ENCODE measurements at regions not wholly inside any gene's neighbourhood (a gene's known extent, or its start where the extent isn't known, plus 50 kb on each side); places are given as distances from the start of the nearest gene placed in this dataset.

- Histone ChIP-seq H3K27ac (ENCODE audit: low read depth in 1 of 2, low read length in 2 of 2) (no peak overlapping the region), H3K4me3 (ENCODE audit: low read length) (no peak overlapping the region), H3K36me3 (ENCODE audit: insufficient read depth, low read length) (no peaks in the 10 kb centered on the region), H3K27me3 (ENCODE audit: control insufficient read depth in 1 of 2, insufficient read depth in 2 of 2, low read length in 2 of 2) (no peaks in the 10 kb centered on the region), H3K4me1 (ENCODE audit: insufficient read depth, low read length) (no peaks in the 10 kb centered on the region), H3K9me3 (ENCODE audit: control insufficient read depth in 1 of 2, insufficient read depth in 1 of 2, low read length in 2 of 2) (peaks cover 0 to 5% of the 10 kb centered on the region in 2 experiments)
- Mint-ChIP-seq H3K27me3 (no peaks in the 10 kb centered on the region), H3K9me3 (peaks cover 6% of the 10 kb centered on the region), H3K4me1 (ENCODE audit: low read depth) (no peaks in the 10 kb centered on the region), H3K27ac (no peak overlapping the region), H3K4me3 (no peak overlapping the region), H3K36me3 (ENCODE audit: low read depth) (no peaks in the 10 kb centered on the region)
- CTCF ChIA-PET: no interaction called here
- TF ChIP-seq CTCF (IDR thresholded peaks at IDR 0.05): no peak
- DNase-seq (no peak), ATAC-seq (ENCODE audit: poor library complexity) (no peak)
- intact Hi-C loops (cut with DNase I, micrococcal nuclease): no loop called here
- POLR2A ChIA-PET: no interaction called here
These were observed 396.3 kb upstream of the POM121L12 start for GRCh38 chr7:52639126-52639525.

GRCh38 chr7:52635021-52635420, 400.4 kb upstream of the POM121L12 start:
- no peak overlapping the region for H3K4me3 ChIP-seq (ENCODE audit: low read length)
- no peak overlapping the region for H3K27ac ChIP-seq (ENCODE audit: low read depth in 1 of 2, low read length in 2 of 2)
- Mint-ChIP-seq H3K36me3 (ENCODE audit: low read depth) (no peaks in the 10 kb centered on the region), H3K4me1 (ENCODE audit: low read depth) (no peaks in the 10 kb centered on the region), H3K9me3 (peaks cover 2% of the 10 kb centered on the region), H3K27me3 (no peaks in the 10 kb centered on the region), H3K27ac (no peak overlapping the region), H3K4me3 (no peak overlapping the region)
- H3K36me3 ChIP-seq (ENCODE audit: insufficient read depth, low read length): no peaks in the 10 kb centered on the region
- H3K4me1 ChIP-seq (ENCODE audit: insufficient read depth, low read length): no peaks in the 10 kb centered on the region
- no peak for TF ChIP-seq CTCF (IDR thresholded peaks at IDR 0.05)
- CTCF ChIA-PET: no interaction called here
- POLR2A ChIA-PET: no interaction called here
- no peak for ATAC-seq (ENCODE audit: poor library complexity)
- peaks cover 0 to 3% of the 10 kb centered on the region in 2 experiments for H3K9me3 ChIP-seq (ENCODE audit: control insufficient read depth in 1 of 2, insufficient read depth in 1 of 2, low read length in 2 of 2)
- intact Hi-C loops (cut with DNase I, micrococcal nuclease): no loop called here
- H3K27me3 ChIP-seq (ENCODE audit: control insufficient read depth in 1 of 2, insufficient read depth in 2 of 2, low read length in 2 of 2): no peaks in the 10 kb centered on the region
- no peak for DNase-seq

- no peak for ATAC-seq (ENCODE audit: poor library complexity)
- H3K4me3 ChIP-seq (ENCODE audit: low read length): no peak overlapping the region
- H3K36me3 ChIP-seq (ENCODE audit: insufficient read depth, low read length): no peaks in the 10 kb centered on the region
- intact Hi-C loops (cut with DNase I, micrococcal nuclease): no loop called here
- H3K27me3 ChIP-seq (ENCODE audit: control insufficient read depth in 1 of 2, insufficient read depth in 2 of 2, low read length in 2 of 2): no peaks in the 10 kb centered on the region
- POLR2A ChIA-PET: interaction anchor here (0.6 kb wide), 1 partner anchor 1194 kb away, joined by 4 read pairs; no protein-coding TSS in a partner anchor
- no peaks in the 10 kb centered on the region for H3K4me1 Mint-ChIP-seq (ENCODE audit: low read depth)
- no peak for TF ChIP-seq CTCF (IDR thresholded peaks at IDR 0.05)
- H3K9me3 ChIP-seq (ENCODE audit: control insufficient read depth in 1 of 2, insufficient read depth in 1 of 2, low read length in 2 of 2): peaks cover 0 to 8% of the 10 kb centered on the region in 2 experiments
- CTCF ChIA-PET: no interaction called here
- H3K9me3 Mint-ChIP-seq: peaks cover 3% of the 10 kb centered on the region
- no peaks in the 10 kb centered on the region for H3K36me3 Mint-ChIP-seq (ENCODE audit: low read depth)
- H3K27ac ChIP-seq (ENCODE audit: low read depth in 1 of 2, low read length in 2 of 2): no peak overlapping the region
- DNase-seq: no peak
- no peaks in the 10 kb centered on the region for H3K27me3 Mint-ChIP-seq
- H3K4me1 ChIP-seq (ENCODE audit: insufficient read depth, low read length): no peaks in the 10 kb centered on the region
- no peak overlapping the region for H3K4me3 Mint-ChIP-seq
- no peak overlapping the region for H3K27ac Mint-ChIP-seq
These were observed 414.6 kb upstream of the POM121L12 start for GRCh38 chr7:52620849-52621248.

All from CD4-positive, alpha-beta T cell (primary cell).